ENCODE measurements at regions not wholly inside any gene's neighbourhood (a gene's known extent, or its start where the extent isn't known, plus 50 kb on each side); places are given as distances from the start of the nearest gene placed in this dataset.

DNA sequence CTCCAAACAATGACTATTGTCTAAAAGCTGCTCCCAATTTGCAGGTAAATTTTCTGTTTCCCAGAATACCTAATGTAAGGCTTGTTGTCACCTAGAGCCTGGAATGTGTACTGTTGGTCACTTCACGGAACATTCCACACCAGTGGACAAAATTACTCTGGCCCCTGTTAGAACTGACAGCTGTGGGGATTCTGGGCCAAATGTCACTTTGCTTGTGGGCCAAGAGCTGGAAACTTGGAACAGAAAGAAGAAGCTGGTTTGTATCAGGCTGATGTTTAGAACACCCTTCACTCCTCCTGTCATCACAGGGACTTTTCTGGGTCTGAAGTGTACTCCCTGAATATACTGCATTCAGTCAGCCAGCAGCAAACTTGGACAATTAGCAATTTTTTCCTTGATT lies 495.6 kb upstream of the SYT4 start:
- no peak for DNase-seq (ENCODE audit: low read depth)
- H3K27me3 ChIP-seq (ENCODE audit: control insufficient read depth, insufficient read depth, low read length) = no peaks in the 10 kb centered on the region
- no peaks in the 10 kb centered on the region for H3K36me3 ChIP-seq (ENCODE audit: control insufficient read depth, insufficient read depth, low read length)
- H3K4me3 ChIP-seq (ENCODE audit: low read depth, low read length) = no peak overlapping the region
- TF ChIP-seq, protein P1, sequence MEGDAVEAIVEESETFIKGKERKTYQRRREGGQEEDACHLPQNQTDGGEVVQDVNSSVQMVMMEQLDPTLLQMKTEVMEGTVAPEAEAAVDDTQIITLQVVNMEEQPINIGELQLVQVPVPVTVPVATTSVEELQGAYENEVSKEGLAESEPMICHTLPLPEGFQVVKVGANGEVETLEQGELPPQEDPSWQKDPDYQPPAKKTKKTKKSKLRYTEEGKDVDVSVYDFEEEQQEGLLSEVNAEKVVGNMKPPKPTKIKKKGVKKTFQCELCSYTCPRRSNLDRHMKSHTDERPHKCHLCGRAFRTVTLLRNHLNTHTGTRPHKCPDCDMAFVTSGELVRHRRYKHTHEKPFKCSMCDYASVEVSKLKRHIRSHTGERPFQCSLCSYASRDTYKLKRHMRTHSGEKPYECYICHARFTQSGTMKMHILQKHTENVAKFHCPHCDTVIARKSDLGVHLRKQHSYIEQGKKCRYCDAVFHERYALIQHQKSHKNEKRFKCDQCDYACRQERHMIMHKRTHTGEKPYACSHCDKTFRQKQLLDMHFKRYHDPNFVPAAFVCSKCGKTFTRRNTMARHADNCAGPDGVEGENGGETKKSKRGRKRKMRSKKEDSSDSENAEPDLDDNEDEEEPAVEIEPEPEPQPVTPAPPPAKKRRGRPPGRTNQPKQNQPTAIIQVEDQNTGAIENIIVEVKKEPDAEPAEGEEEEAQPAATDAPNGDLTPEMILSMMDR (IDR thresholded peaks at IDR 0.05; ENCODE audit: insufficient read depth, low read length, poor library complexity, severe bottlenecking) = no peak

DNA sequence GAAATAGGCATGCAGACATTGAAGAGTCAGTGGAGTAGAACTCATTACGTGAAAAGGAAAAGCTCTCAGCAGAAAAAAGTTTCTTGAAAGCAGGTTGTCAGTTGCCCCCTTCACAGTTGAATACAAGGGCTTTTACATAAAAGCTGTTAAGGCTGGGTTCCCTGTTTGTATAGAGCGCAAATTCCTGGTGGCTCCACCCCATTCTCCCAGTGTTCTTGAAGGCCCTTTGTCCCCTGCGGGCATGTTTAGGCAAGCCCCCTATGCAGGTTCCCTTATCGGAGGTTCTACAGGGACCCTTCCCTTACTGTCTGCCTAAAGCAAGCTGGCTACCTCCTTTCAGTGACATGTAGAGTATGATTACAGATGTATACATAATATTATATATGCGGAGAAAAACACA lies 497.2 kb upstream of the SYT4 start:
- Histone ChIP-seq H3K36me3 (ENCODE audit: control insufficient read depth, insufficient read depth, low read length) (no peaks in the 10 kb centered on the region), H3K27me3 (ENCODE audit: control insufficient read depth, insufficient read depth, low read length) (no peaks in the 10 kb centered on the region), H3K4me3 (ENCODE audit: low read depth, low read length) (no peak overlapping the region)
- TF ChIP-seq, protein P1 (IDR thresholded peaks at IDR 0.05; ENCODE audit: insufficient read depth, low read length, poor library complexity, severe bottlenecking) = no peak
- no peak for DNase-seq (ENCODE audit: low read depth)

DNA sequence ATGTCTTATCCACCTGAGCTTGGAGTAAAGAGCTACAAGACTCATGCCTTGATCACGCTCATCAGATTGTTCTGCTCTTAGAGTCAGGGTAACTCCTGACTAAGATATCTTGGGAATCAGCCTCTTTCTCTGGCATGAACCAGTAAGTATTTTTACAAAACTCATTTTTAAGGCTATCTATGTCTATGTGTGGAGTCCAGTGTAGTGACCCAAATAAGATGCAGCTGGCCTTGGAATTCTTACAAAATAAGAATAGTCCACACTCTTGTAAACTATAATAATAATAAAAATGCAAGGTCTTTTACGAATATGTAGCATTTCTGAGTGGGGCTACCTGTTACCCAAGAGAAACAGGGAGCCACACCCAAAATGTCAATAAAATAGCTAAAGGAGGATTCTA lies 498.3 kb upstream of the SYT4 start:
- TF ChIP-seq, protein P1 (IDR thresholded peaks at IDR 0.05; ENCODE audit: insufficient read depth, low read length, poor library complexity, severe bottlenecking) = no peak
- Histone ChIP-seq H3K36me3 (ENCODE audit: control insufficient read depth, insufficient read depth, low read length) (no peaks in the 10 kb centered on the region), H3K27me3 (ENCODE audit: control insufficient read depth, insufficient read depth, low read length) (no peaks in the 10 kb centered on the region), H3K4me3 (ENCODE audit: low read depth, low read length) (no peak overlapping the region)
- no peak for DNase-seq (ENCODE audit: low read depth)

DNA sequence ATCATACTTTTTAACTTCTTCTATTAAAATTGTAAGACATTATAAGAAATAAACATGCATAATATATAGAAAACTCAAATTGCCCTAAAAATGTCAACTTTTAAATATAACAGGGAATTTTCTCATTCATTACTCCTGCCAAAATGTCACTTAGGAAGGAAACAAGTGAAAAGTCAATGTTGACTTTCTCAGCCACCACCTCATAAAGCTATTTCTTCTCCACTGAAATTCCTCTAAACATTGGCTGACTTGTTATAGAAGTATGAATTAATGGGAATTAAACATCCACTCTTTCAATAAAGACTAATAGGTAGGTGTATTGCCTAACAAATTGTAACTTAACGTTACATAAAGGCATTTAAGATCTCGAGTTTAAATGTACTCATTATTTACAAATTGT lies 499.7 kb upstream of the SYT4 start:
- Histone ChIP-seq H3K4me3 (ENCODE audit: low read depth, low read length) (no peak overlapping the region), H3K27me3 (ENCODE audit: control insufficient read depth, insufficient read depth, low read length) (no peaks in the 10 kb centered on the region), H3K36me3 (ENCODE audit: control insufficient read depth, insufficient read depth, low read length) (no peaks in the 10 kb centered on the region)
- TF ChIP-seq, protein P1 (IDR thresholded peaks at IDR 0.05; ENCODE audit: insufficient read depth, low read length, poor library complexity, severe bottlenecking) = no peak
- DNase-seq (ENCODE audit: low read depth) = no peak

DNA sequence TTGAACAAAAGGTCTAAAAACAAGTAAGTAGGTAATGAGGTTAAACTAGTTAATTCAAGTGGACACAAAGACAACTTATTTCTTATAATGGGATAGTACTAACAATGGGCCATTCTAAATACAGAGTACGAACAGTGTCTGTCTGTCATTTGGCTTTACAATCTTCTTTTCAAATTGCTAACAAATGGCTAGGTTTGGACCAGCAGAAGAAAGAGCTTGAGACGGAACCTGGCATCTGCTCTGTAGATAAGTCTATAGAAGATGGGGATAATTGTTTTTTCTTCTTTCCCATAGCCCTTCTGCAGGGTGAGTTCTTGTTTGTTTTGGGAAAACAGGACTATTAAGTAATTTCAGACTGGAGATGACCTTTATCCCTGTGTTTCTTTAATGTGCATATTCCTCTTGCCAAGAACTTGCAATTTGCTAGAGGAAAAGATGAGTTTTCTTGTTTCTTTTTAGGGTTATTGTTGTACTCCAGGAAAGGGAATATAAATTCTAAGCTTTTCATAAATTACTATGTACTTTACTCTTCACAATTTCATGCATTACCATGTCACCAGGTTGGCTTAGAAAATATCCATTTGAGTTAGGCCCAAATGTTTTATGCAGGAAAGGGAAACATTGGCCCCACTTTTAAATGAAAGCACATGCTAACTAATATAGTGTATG lies 500.5 kb upstream of the SYT4 start:
- no peak overlapping the region for H3K4me3 ChIP-seq (ENCODE audit: low read depth, low read length)
- TF ChIP-seq, protein P1 (IDR thresholded peaks at IDR 0.05; ENCODE audit: insufficient read depth, low read length, poor library complexity, severe bottlenecking) = no peak
- H3K36me3 ChIP-seq (ENCODE audit: control insufficient read depth, insufficient read depth, low read length) = no peaks in the 10 kb centered on the region
- no peaks in the 10 kb centered on the region for H3K27me3 ChIP-seq (ENCODE audit: control insufficient read depth, insufficient read depth, low read length)
- DNase-seq (ENCODE audit: low read depth) = no peak

DNA sequence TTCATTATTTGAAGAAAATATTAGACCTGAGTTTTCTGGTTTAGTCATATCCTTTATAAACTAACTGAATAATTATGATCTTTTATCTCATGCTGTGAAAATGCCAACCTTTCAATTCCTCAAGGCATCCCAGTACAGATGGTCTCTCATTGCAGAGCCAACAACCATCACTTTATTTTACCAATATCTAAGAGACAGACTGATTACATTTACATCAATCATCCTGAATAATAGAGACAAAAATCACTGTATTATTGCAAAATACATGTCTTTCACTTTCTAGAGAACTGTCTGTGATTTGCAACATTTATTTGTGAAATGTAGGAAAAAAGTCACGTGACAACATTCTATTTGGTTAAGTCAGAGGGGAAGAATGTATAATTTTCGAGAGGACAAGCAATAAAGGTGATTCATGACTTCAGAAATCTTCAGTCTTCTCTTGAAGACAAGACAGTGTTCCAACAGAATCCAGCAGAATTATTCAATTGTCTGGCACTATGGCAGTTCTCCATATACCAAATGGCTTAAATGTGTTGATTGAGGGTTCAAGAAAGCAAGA lies 503.6 kb upstream of the SYT4 start:
- no peaks in the 10 kb centered on the region for H3K27me3 ChIP-seq (ENCODE audit: control insufficient read depth, insufficient read depth, low read length)
- H3K4me3 ChIP-seq (ENCODE audit: low read depth, low read length) = no peak overlapping the region
- no peak for DNase-seq (ENCODE audit: low read depth)
- H3K36me3 ChIP-seq (ENCODE audit: control insufficient read depth, insufficient read depth, low read length) = no peaks in the 10 kb centered on the region
- TF ChIP-seq, protein P1 (IDR thresholded peaks at IDR 0.05; ENCODE audit: insufficient read depth, low read length, poor library complexity, severe bottlenecking) = no peak

All from kidney epithelial cell (primary cell).